ENCODE measurements at regions not wholly inside any gene's neighbourhood (a gene's known extent, or its start where the extent isn't known, plus 50 kb on each side); places are given as distances from the start of the nearest gene placed in this dataset.

- H3K36me3 ChIP-seq (ENCODE audit: insufficient read depth, low read length), result no peaks in the 10 kb centered on the region
- TF ChIP-seq EZH2 (IDR thresholded peaks at IDR 0.05) (no peak), POLR2AphosphoS5 (IDR thresholded peaks at IDR 0.05; ENCODE audit: borderline replicate concordance, low read depth, low read length) (no peak), FOXP2 (optimal IDR thresholded peaks at IDR 0.05; ENCODE audit: control extremely low read depth, extremely low read length, insufficient read depth) (no peak)
- no peak overlapping the region for H3K4me3 ChIP-seq
- DNase-seq (ENCODE audit: low read depth, low spot score), result no peak
- H3K9me3 ChIP-seq (ENCODE audit: low read depth, low read length), result no peaks in the 10 kb centered on the region
- no peak overlapping the region for H3K27ac ChIP-seq
- H3K9ac ChIP-seq (ENCODE audit: insufficient read length), result no peak overlapping the region
Measured at GRCh38 chr2:234566622-234567021, 69.7 kb upstream of the ARL4C start.

GRCh38 chr2:234565842-234566619 lies 69.2 kb upstream of the ARL4C start:
- DNase-seq (ENCODE audit: low read depth, low spot score), result no peak
- TF ChIP-seq EZH2 (IDR thresholded peaks at IDR 0.05) (no peak), POLR2AphosphoS5 (IDR thresholded peaks at IDR 0.05; ENCODE audit: borderline replicate concordance, low read depth, low read length) (no peak), FOXP2 (optimal IDR thresholded peaks at IDR 0.05; ENCODE audit: control extremely low read depth, extremely low read length, insufficient read depth) (no peak)
- no peak overlapping the region for H3K4me3 ChIP-seq
- H3K9ac ChIP-seq (ENCODE audit: insufficient read length), result no peak overlapping the region
- H3K9me3 ChIP-seq (ENCODE audit: low read depth, low read length), result no peaks in the 10 kb centered on the region
- H3K27ac ChIP-seq, result peak overlapping the region; percentile 98
- H3K36me3 ChIP-seq (ENCODE audit: insufficient read depth, low read length), result no peaks in the 10 kb centered on the region

GRCh38 chr2:234565201-234565600 lies 68.3 kb upstream of the ARL4C start:
- Histone ChIP-seq H3K4me3 (peak overlapping the region; percentile 58), H3K9ac (ENCODE audit: insufficient read length) (peak overlapping the region; percentile 71), H3K36me3 (ENCODE audit: insufficient read depth, low read length) (no peaks in the 10 kb centered on the region), H3K27ac (peak overlapping the region; percentile 98), H3K9me3 (ENCODE audit: low read depth, low read length) (no peaks in the 10 kb centered on the region)
- no peak for TF ChIP-seq FOXP2 (optimal IDR thresholded peaks at IDR 0.05; ENCODE audit: control extremely low read depth, extremely low read length, insufficient read depth)
- TF ChIP-seq EZH2 (IDR thresholded peaks at IDR 0.05), result no peak
- no peak for TF ChIP-seq POLR2AphosphoS5 (IDR thresholded peaks at IDR 0.05; ENCODE audit: borderline replicate concordance, low read depth, low read length)
- no peak for DNase-seq (ENCODE audit: low read depth, low spot score)

GRCh38 chr2:234564699-234565098 lies 67.8 kb upstream of the ARL4C start:
- peak; percentile 91 for DNase-seq (ENCODE audit: low read depth, low spot score)
- Histone ChIP-seq H3K4me3 (peak overlapping the region; percentile 58), H3K27ac (peak overlapping the region; percentile 98), H3K9me3 (ENCODE audit: low read depth, low read length) (no peaks in the 10 kb centered on the region), H3K9ac (ENCODE audit: insufficient read length) (peak overlapping the region; percentile 71), H3K36me3 (ENCODE audit: insufficient read depth, low read length) (no peaks in the 10 kb centered on the region)
- TF ChIP-seq FOXP2 (optimal IDR thresholded peaks at IDR 0.05; ENCODE audit: control extremely low read depth, extremely low read length, insufficient read depth) (peak; percentile 68), POLR2AphosphoS5 (IDR thresholded peaks at IDR 0.05; ENCODE audit: borderline replicate concordance, low read depth, low read length) (no peak)

GRCh38 chr2:234559609-234560008 lies 62.7 kb upstream of the ARL4C start:
- Histone ChIP-seq H3K9me3 (ENCODE audit: low read depth, low read length) (no peaks in the 10 kb centered on the region), H3K4me3 (no peak overlapping the region), H3K27ac (no peak overlapping the region), H3K9ac (ENCODE audit: insufficient read length) (no peak overlapping the region), H3K36me3 (ENCODE audit: insufficient read depth, low read length) (no peaks in the 10 kb centered on the region)
- TF ChIP-seq POLR2AphosphoS5 (IDR thresholded peaks at IDR 0.05; ENCODE audit: borderline replicate concordance, low read depth, low read length) (no peak), EZH2 (IDR thresholded peaks at IDR 0.05) (no peak), FOXP2 (optimal IDR thresholded peaks at IDR 0.05; ENCODE audit: control extremely low read depth, extremely low read length, insufficient read depth) (no peak)
- no peak for DNase-seq (ENCODE audit: low read depth, low spot score)

- no peak overlapping the region for H3K9ac ChIP-seq (ENCODE audit: insufficient read length)
- H3K4me3 ChIP-seq, result no peak overlapping the region
- H3K9me3 ChIP-seq (ENCODE audit: low read depth, low read length), result no peaks in the 10 kb centered on the region
- TF ChIP-seq EZH2 (IDR thresholded peaks at IDR 0.05), result no peak
- TF ChIP-seq POLR2AphosphoS5 (IDR thresholded peaks at IDR 0.05; ENCODE audit: borderline replicate concordance, low read depth, low read length), result no peak
- no peak for TF ChIP-seq FOXP2 (optimal IDR thresholded peaks at IDR 0.05; ENCODE audit: control extremely low read depth, extremely low read length, insufficient read depth)
- H3K27ac ChIP-seq, result no peak overlapping the region
- DNase-seq (ENCODE audit: low read depth, low spot score), result no peak
- H3K36me3 ChIP-seq (ENCODE audit: insufficient read depth, low read length), result no peaks in the 10 kb centered on the region
Measured at GRCh38 chr2:234558642-234559041, 61.8 kb upstream of the ARL4C start.

- H3K4me3 ChIP-seq, result no peak overlapping the region
- no peak overlapping the region for H3K9ac ChIP-seq (ENCODE audit: insufficient read length)
- H3K9me3 ChIP-seq (ENCODE audit: low read depth, low read length), result no peaks in the 10 kb centered on the region
- DNase-seq (ENCODE audit: low read depth, low spot score), result no peak
- TF ChIP-seq POLR2AphosphoS5 (IDR thresholded peaks at IDR 0.05; ENCODE audit: borderline replicate concordance, low read depth, low read length), result no peak
- no peaks in the 10 kb centered on the region for H3K36me3 ChIP-seq (ENCODE audit: insufficient read depth, low read length)
- no peak overlapping the region for H3K27ac ChIP-seq
Measured at GRCh38 chr2:234556848-234557573, 60.1 kb upstream of the ARL4C start.

GRCh38 chr2:234555616-234556249 lies 58.9 kb upstream of the ARL4C start:
- TF ChIP-seq FOXP2 (optimal IDR thresholded peaks at IDR 0.05; ENCODE audit: control extremely low read depth, extremely low read length, insufficient read depth) (no peak), POLR2AphosphoS5 (IDR thresholded peaks at IDR 0.05; ENCODE audit: borderline replicate concordance, low read depth, low read length) (no peak), EZH2 (IDR thresholded peaks at IDR 0.05) (no peak)
- no peak for DNase-seq (ENCODE audit: low read depth, low spot score)
- no peaks in the 10 kb centered on the region for H3K9me3 ChIP-seq (ENCODE audit: low read depth, low read length)
- no peaks in the 10 kb centered on the region for H3K36me3 ChIP-seq (ENCODE audit: insufficient read depth, low read length)
- no peak overlapping the region for H3K9ac ChIP-seq (ENCODE audit: insufficient read length)
- H3K4me3 ChIP-seq, result no peak overlapping the region
- no peak overlapping the region for H3K27ac ChIP-seq
